ENCODE measurements at regions not wholly inside any gene's neighbourhood (a gene's known extent, or its start where the extent isn't known, plus 50 kb on each side); places are given as distances from the start of the nearest gene placed in this dataset.

GRCh38 chr5:42351956-42352355 lies 71.3 kb upstream of the GHR start:
- no peak for DNase-seq (ENCODE audit: low read depth in 2 of 2)

GRCh38 chr5:42360056-42360455 lies 63.2 kb upstream of the GHR start:
- no peak for DNase-seq (ENCODE audit: low read depth in 2 of 2)

- no peak for DNase-seq (ENCODE audit: low read depth in 2 of 2)
Observed at GRCh38 chr5:42360616-42361314, 62.5 kb upstream of the GHR start.

GRCh38 chr5:42361315-42361688 lies 61.9 kb upstream of the GHR start:
- DNase-seq (ENCODE audit: low read depth in 2 of 2), result no peak

GRCh38 chr5:42366051-42366450 lies 57.2 kb upstream of the GHR start:
- DNase-seq (ENCODE audit: low read depth in 2 of 2), result no peak
